Right lobe of liver (tissue), 6 donors: ENCODE measurements at regions not wholly inside any gene's neighbourhood (a gene's known extent, or its start where the extent isn't known, plus 50 kb on each side); places are given as distances from the start of the nearest gene placed in this dataset.

ENCODE experiments used
- ATAC-seq, 4 donors: fragments of 200-7000 bp; cut with Tn5 transposase; one replicate each; pipeline ENCODE4 v1.9.1; 2020; ENCODE audit warnings: mild to moderate bottlenecking in 4 of 4, moderate library complexity in 4 of 4
- DNase-seq, 3 donors: peaks; one replicate each; pipeline ENCODE4 v3.0.0-alpha.2; 2020
- H3K27ac ChIP-seq, 3 donors: fragments of 200-600 bp; one replicate each; pipeline ENCODE4 v1.8.0; 2022
- H3K27me3 ChIP-seq, 2 donors: fragments of 200-600 bp; one replicate each; pipeline ENCODE4 v1.8.0; 2022
- H3K36me3 ChIP-seq, 4 donors: fragments of 200-600 bp; sonication (generic) in 1 of 4; one replicate each; pipeline versions ENCODE4 v1.5.1 to v1.8.0; 2017 to 2022; ENCODE audit warnings: control low read depth in 1 of 4
- H3K4me1 ChIP-seq, 4 donors: fragments of 200-600 bp; sonication (generic) in 1 of 4; one replicate each; pipeline versions ENCODE4 v1.5.1 to v1.8.0; 2017 to 2022; ENCODE audit warnings: control low read depth in 1 of 4
- H3K4me3 ChIP-seq, 3 donors: fragments of 200-600 bp; one replicate each; pipeline ENCODE4 v1.8.0; 2022
- H3K9me3 ChIP-seq, 4 donors: fragments of 200-600 bp; sonication (generic) in 1 of 4; one replicate each; pipeline versions ENCODE4 v1.5.1 to v1.8.0; 2017 to 2022; ENCODE audit warnings: control low read depth in 1 of 4
- POLR2A ChIP-seq: fragments of 450-650 bp; IDR thresholded peaks from one replicate; pipeline ENCODE4 v1.6.1; 2017; ENCODE audit warnings: antibody characterized with exemption, mild to moderate bottlenecking
- WGBS: methylation state at CpG from one replicate; pipeline ENCODE4 v1.1.6; 2018; ENCODE audit warnings: low coverage, low lambda C conversion rate; ENCODE audit not compliant: insufficient coverage; ENCODE audit errors: missing lambda C conversion rate; 5-methylcytosine and 5-hydroxymethylcytosine counted together
- intact Hi-C, 2 donors: fragments of 100-400 bp; cut with DNase I; formaldehyde crosslinking; loops; one replicate each; pipeline versions ENCODE4 v1.11.2 to v1.14.1; 2022
- TF ChIP-seq, protein P1 (sequence below), 4 donors: fragments of 200-600 bp in 3 of 4; fragments of 450-650 bp in 1 of 4; IDR thresholded peaks; one replicate each; pipeline versions ENCODE4 v1.5.1 to v1.8.0; 2016 to 2022; ENCODE audit warnings: antibody characterized with exemption in 4 of 4, mild to moderate bottlenecking in 2 of 4
- donor health status: DM: no; HTN: yes; CAD: no.
- donor health status: DM: no; HTN: no; CAD: no.
- donor health status: DM: no; HTN: no; CAD: no.
- donor health status: DM: no; HTN: yes; CAD: no.
- donor health status: DM: no; HTN: yes; CAD: no.

DNA sequence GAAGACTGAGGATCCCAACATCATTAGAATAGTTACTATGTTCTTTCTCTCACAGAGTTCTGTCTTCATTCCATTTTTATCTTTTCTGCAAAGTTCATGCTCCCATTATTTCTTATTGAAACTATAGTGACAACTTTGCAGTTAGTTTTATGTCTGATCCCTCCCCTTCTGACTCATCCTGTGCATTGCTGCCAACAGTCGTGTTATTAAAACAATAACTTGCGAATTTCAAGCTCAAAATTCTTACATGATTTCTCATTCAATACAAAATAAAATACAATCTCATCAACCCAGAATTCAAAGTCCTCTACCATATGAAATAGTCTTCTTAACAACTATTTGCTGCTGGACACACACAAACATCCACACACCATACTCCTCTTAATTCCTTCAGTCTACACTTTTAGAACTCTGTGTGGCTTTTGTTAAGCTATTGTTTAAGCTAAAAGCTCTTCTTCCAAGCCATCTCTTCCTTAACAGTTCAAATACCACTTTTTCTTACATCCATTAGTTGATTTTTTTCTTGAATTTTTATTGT, 261.4 kb upstream of the IRAK1BP1 start:
- intact Hi-C loops: no loop called here
- TF ChIP-seq, protein P1, sequence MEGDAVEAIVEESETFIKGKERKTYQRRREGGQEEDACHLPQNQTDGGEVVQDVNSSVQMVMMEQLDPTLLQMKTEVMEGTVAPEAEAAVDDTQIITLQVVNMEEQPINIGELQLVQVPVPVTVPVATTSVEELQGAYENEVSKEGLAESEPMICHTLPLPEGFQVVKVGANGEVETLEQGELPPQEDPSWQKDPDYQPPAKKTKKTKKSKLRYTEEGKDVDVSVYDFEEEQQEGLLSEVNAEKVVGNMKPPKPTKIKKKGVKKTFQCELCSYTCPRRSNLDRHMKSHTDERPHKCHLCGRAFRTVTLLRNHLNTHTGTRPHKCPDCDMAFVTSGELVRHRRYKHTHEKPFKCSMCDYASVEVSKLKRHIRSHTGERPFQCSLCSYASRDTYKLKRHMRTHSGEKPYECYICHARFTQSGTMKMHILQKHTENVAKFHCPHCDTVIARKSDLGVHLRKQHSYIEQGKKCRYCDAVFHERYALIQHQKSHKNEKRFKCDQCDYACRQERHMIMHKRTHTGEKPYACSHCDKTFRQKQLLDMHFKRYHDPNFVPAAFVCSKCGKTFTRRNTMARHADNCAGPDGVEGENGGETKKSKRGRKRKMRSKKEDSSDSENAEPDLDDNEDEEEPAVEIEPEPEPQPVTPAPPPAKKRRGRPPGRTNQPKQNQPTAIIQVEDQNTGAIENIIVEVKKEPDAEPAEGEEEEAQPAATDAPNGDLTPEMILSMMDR (IDR thresholded peaks at IDR 0.05): no peak
- TF ChIP-seq POLR2A: no peak
- ATAC-seq: no peak
- no peak for DNase-seq
- Histone ChIP-seq H3K27me3 (no peaks in the 10 kb centered on the region), H3K36me3 (no peaks in the 10 kb centered on the region), H3K9me3 (no peaks in the 10 kb centered on the region), H3K4me1 (no peaks in the 10 kb centered on the region), H3K4me3 (no peak overlapping the region), H3K27ac (no peak overlapping the region)
- WGBS: 41% methylated on average over 2 of the region's 2 CpGs

DNA sequence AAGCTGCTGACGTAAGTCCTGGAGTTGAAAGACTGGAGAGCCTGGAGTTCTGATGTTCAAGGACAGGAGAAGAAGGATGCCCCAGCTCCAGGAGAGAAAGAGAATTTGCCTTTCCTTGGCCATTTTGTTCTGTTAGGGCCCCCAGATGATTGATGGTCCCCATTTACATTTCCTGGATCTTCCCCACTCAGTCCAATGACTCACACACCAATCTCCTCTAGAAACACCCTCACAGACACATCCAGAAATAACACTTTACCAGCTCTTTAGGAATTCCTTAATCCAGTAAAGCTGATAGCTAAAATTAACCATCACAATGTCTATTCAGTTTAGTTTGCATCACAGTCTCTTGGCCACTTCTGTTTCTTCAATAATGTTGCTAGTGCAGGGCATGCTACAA, 260.2 kb upstream of the IRAK1BP1 start:
- no peak for TF ChIP-seq POLR2A
- TF ChIP-seq, protein P1 (IDR thresholded peaks at IDR 0.05): no peak
- H3K27ac ChIP-seq: no peak overlapping the region
- no peaks in the 10 kb centered on the region for H3K27me3 ChIP-seq
- DNase-seq (no peak), ATAC-seq (no peak)
- H3K36me3 ChIP-seq: no peaks in the 10 kb centered on the region
- H3K4me3 ChIP-seq: no peak overlapping the region
- H3K9me3 ChIP-seq: no peaks in the 10 kb centered on the region
- H3K4me1 ChIP-seq: no peaks in the 10 kb centered on the region
- intact Hi-C loops: no loop called here
- WGBS: 91% methylated on average over 1 of the region's 1 CpG

DNA sequence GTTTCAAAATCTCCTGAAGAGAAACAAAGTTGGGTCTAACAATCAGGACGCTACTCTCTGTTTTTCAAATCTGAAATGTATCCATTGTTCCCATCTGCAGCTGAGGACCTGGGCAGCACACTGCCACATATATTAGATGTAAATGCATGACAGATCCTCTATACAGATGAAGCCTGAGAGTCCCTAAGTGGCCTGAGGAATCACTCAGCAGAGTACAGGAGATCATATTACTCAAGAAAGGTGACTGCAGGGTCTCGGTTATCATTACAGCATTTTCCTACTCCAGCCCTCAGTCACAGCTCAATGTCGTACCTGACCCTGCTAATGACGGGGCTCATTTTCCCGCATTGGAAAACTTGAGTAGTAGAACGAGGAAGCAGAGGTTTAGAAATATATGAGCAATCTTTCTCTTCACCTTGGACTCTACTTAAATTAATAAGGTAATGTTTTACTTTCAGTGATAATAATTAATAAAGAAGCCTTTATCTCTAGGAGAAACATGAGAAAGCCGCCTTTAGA, 256.2 kb upstream of the IRAK1BP1 start:
- DNase-seq: no peak

DNA sequence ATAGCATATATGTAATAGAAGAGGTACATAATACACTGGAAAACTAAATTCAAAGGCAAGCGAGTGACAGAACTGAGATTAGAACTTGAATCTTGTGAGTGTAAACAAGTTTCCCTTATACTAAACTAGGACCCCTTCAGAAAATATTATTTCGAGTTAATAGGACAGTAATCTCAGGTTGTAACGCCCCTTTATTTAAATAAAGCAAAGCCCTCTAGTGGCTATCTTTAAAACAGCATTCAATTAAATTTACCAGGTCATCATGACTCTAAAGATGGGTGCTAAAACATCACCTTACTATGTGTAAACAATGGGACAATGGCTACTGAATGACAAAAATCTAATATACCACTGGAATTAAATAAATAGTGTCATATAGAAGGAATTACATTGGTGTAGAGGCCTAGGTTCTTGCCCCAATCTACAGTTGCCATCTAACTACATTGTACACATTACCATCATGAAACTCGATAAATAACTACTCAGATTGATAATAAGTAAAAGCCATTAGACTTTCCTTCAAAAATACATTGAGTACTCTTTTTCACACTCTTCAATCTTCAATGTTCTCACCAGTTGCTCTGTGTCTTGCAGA, 255.4 kb upstream of the IRAK1BP1 start:
- intact Hi-C loops: no loop called here
- ATAC-seq: peak in 2 of 4 donors; percentile 32 to 52
- no peak for DNase-seq
- no peaks in the 10 kb centered on the region for H3K9me3 ChIP-seq
- no peaks in the 10 kb centered on the region for H3K27me3 ChIP-seq
- no peaks in the 10 kb centered on the region for H3K4me1 ChIP-seq
- H3K36me3 ChIP-seq: no peaks in the 10 kb centered on the region
- TF ChIP-seq POLR2A: no peak
- TF ChIP-seq, protein P1 (IDR thresholded peaks at IDR 0.05): peak; percentile 43 to 58 (median 48)
- 46% methylated on average over 4 of the region's 4 CpGs for WGBS
- no peak overlapping the region for H3K27ac ChIP-seq
- H3K4me3 ChIP-seq: no peak overlapping the region

More for the DNA sequence above, 256.2 kb upstream of the IRAK1BP1 start:
- no peaks in the 10 kb centered on the region for H3K9me3 ChIP-seq
- 47% methylated on average over 7 of the region's 7 CpGs for WGBS
- no peaks in the 10 kb centered on the region for H3K36me3 ChIP-seq
- no peak overlapping the region for H3K4me3 ChIP-seq
- no peak for TF ChIP-seq POLR2A
- TF ChIP-seq, protein P1 (IDR thresholded peaks at IDR 0.05): no peak
- no peak for ATAC-seq
- H3K27ac ChIP-seq: no peak overlapping the region
- no peaks in the 10 kb centered on the region for H3K27me3 ChIP-seq
- H3K4me1 ChIP-seq: no peaks in the 10 kb centered on the region
- intact Hi-C loops: no loop called here
